ENCODE measurements at regions not wholly inside any gene's neighbourhood (a gene's known extent, or its start where the extent isn't known, plus 50 kb on each side); places are given as distances from the start of the nearest gene placed in this dataset.

DNA sequence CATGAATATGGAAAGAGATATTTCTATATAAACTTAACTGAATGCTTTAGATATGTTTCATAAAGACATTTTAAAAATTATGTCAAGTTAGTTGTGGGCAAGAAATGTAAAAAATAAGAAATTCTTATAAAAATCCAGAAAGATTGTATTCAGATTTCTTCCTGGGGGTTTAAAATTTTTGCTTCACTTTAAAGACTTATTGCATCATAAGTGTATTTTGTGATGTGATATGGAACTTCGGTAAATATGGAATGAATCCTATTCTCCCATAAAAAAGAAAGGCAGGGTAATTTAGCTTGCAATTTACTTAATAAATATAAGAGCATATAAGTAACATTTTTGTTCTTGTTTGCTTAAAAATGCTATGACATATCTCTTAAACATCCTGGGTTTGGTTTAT, 104.8 kb upstream of the CWC22 start:
- DNase-seq: no peak

GRCh38 chr2:180110469-180110868, 103.4 kb upstream of the CWC22 start:
- no peak for DNase-seq

- DNase-seq: no peak
These were observed 94.7 kb upstream of the CWC22 start for GRCh38 chr2:180101846-180102245.

- DNase-seq: no peak
These were observed 92.2 kb upstream of the CWC22 start for GRCh38 chr2:180099308-180099707.

GRCh38 chr2:180085144-180085543, 78.0 kb upstream of the CWC22 start:
- DNase-seq: no peak

DNA sequence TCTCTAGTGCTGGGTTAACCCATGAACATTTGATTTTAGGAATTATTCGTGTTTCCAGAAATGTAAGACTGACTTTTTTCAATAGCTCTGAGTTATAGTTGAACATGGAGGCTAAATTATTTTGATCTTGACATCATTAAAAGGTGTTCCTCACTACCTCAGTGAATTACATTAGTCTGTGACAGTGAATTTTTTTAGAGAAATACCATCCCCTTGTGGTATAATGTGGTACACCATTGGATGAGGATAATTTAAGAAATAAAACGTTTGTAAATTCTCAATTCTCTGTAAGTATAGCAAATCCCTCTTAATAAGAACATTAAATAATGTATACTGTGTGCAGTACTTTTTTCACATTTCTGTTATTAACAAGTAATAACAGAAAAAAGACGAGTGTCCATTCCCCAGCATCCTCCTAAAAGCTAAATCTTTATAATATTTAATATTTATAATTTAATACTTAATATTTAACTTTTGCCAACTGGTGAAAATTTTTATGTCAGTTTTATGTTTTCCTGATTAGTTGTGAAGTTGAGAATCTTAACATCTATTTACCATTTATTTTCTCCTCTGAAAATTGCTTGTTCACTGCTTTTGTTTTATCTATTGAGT, 70.3 kb upstream of the CWC22 start:
- peak; percentile 42 for DNase-seq

GRCh38 chr2:180075870-180076269, 68.8 kb upstream of the CWC22 start:
- DNase-seq: no peak

DNA sequence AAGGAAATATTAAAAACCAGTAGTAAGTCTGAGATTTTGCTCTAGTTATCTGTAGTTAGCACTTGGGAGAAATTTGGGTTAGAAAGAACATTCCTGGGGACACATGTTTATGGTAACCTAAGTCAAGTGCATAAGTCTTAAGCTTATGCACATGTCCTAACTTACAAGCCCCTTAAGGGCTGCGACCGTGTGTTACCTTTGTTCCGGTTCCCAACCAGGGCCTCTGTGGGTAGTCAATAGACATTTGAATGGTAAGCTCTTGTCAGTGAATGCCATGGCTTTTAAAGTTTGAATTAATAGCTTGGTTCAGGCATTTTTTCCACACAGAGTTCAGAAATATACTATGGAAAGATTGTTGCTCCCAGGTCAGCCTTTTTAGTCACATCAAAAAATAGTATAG, 64.7 kb upstream of the CWC22 start:
- DNase-seq: no peak

GRCh38 chr2:180063494-180064092, 56.5 kb upstream of the CWC22 start:
- no peak for DNase-seq

- no peak for DNase-seq
These were observed 55.1 kb upstream of the CWC22 start for GRCh38 chr2:180062178-180062577.

DNA sequence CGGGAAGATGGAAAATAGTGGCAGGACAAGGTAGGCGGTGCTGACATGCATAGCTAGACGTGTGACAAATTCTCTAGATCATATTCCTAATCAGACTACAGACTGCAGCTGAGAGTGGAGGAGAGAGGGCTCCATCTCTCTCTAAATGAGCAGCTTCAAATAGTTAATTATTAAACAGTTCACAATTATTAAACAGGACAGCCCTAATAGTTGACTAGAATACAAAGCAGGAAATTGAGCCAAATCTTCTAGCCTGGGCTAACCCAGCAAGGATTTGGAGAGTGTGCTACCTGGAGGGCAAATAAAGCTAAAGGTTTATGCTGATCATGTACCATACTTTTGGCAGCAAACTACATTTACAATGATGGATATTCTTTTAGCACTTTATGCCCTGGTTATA, 54.4 kb upstream of the CWC22 start:
- no peak for DNase-seq

DNA sequence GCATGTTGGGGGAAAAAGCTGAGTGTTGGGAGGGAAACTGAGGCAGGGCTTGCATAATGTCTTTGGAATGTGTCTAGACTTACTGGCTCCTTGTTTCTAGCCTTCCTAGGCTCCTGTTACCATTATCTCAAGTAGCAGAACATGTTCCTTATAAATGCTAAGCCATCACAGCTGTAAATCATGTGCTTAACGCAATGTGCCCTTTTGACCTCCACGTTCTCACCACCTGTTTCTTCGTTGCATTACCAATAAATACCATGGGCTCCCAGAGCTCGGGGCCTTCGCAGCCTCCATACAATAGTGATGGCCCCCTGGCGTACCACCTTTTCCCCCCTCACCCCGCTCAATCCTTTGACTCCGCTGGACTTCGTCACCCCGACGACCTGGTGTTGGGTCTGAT, 54.0 kb upstream of the CWC22 start:
- DNase-seq: no peak

GRCh38 chr2:180058993-180059392, 51.9 kb upstream of the CWC22 start:
- DNase-seq: no peak

DNA sequence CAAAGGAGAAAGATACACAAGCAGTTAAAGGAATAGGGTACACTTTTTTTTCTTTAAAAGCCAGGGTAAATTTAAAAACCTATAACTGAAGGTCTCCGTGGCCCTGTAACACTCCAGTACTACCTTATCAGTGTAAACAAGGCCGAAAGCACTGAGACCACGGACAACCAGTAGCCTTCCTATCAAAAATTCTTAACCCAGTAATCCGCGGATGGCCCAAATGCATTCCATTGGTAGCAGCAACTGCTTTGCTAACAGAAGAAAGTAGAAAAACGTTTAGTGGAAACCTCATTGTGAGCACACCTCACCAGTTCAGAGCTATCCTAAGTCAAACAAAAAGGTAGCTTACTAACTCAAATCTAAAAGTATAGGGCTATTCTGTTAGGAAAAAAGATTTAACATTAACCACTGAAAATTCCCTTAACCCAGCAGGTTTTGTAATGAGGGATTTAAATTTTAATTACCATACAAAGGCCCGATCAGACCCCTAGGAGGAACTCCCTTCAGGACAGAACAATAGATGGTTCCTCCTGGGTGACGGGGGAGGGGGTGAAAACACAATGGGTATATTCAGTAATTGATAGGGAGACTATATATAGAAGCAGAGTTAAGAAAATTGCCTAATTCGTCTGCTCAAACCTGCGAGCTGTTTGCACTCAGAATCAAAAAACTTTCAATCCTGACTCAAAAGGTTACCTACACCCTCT, 50.8 kb upstream of the CWC22 start:
- no peak for DNase-seq

Measured in NCI-H748 treated with DMSO at 0.1 percent for 48 hours (cell line).